AG04450 (cell line): ENCODE measurements at regions not wholly inside any gene's neighbourhood (a gene's known extent, or its start where the extent isn't known, plus 50 kb on each side); places are given as distances from the start of the nearest gene placed in this dataset.

Source experiments
- CTCF ChIA-PET: fragments of 300-600, 350-600 bp; formaldehyde crosslinking; extraction: SDS; loops from one replicate; lab custom pipeline; 2022; ENCODE audit warnings: antibody characterized with exemption, inconsistent platforms; lab: Charles Lee
- POLR2A ChIA-PET: fragments of 350-600 bp; formaldehyde crosslinking; extraction: SDS; loops from one replicate; lab custom pipeline; 2021; ENCODE audit warnings: antibody characterized with exemption, inconsistent platforms; lab: Yijun Ruan, JAX
- DNase-seq: peaks from one replicate; pipeline ENCODE4 v3.0.0-alpha.2; 2011; ENCODE audit warnings: low read depth, low spot score
- H3K27ac ChIP-seq: one replicate; pipeline ENCODE4 v1.5.1; 2012; ENCODE audit warnings: low read depth, low read length, control low read depth
- H3K27me3 ChIP-seq: one replicate; pipeline ENCODE4 v1.6.0; 2012; ENCODE audit warnings: low read length; ENCODE audit not compliant: control insufficient read depth, insufficient read depth
- H3K4me3 ChIP-seq: 2 replicates; pipeline ENCODE4 v1.5.1; 2011; ENCODE audit warnings: mild to moderate bottlenecking, low read depth, low read length, control low read depth
- H3K9me3 ChIP-seq: 2 replicates; pipeline ENCODE4 v1.5.1; 2012; ENCODE audit warnings: low read length; ENCODE audit not compliant: control insufficient read depth, insufficient read depth
- CTCF ChIP-seq: IDR thresholded peaks from 2 replicates; pipeline ENCODE4 v1.5.1; 2011; ENCODE audit warnings: low read depth, low read length, control low read depth, inconsistent platforms

GRCh38 chr12:114269153-114269552 lies 136.8 kb downstream of the TBX5 start:
- no peaks in the 10 kb centered on the region for H3K9me3 ChIP-seq
- H3K27ac ChIP-seq, result no peak overlapping the region
- peaks cover 15% of the 10 kb centered on the region for H3K27me3 ChIP-seq
- DNase-seq, result no peak
- ChIA-PET CTCF (no interaction called here), POLR2A (no interaction called here)
- H3K4me3 ChIP-seq, result no peak overlapping the region
- no peak for TF ChIP-seq CTCF

- CTCF ChIA-PET, result no interaction called here
- H3K27me3 ChIP-seq, result peaks cover 10% of the 10 kb centered on the region
Observed at GRCh38 chr12:114266536-114266935, 139.4 kb downstream of the TBX5 start.

GRCh38 chr12:114265036-114265435 lies 140.9 kb downstream of the TBX5 start:
- ChIA-PET POLR2A (no interaction called here), CTCF (no interaction called here)
- Histone ChIP-seq H3K9me3 (no peaks in the 10 kb centered on the region), H3K27me3 (peaks cover 9% of the 10 kb centered on the region), H3K27ac (no peak overlapping the region), H3K4me3 (no peak overlapping the region)
- DNase-seq, result no peak
- no peak for TF ChIP-seq CTCF

More at GRCh38 chr12:114266536-114266935, 139.4 kb downstream of the TBX5 start:
- Histone ChIP-seq H3K9me3 (no peaks in the 10 kb centered on the region), H3K4me3 (no peak overlapping the region), H3K27ac (no peak overlapping the region)
- POLR2A ChIA-PET, result no interaction called here
- TF ChIP-seq CTCF, result no peak
- no peak for DNase-seq

GRCh38 chr12:114263056-114263805 lies 142.7 kb downstream of the TBX5 start:
- ChIA-PET POLR2A (no interaction called here), CTCF (no interaction called here)
- H3K9me3 ChIP-seq, result no peaks in the 10 kb centered on the region
- no peak overlapping the region for H3K4me3 ChIP-seq
- H3K27me3 ChIP-seq, result peaks cover 6% of the 10 kb centered on the region
- no peak overlapping the region for H3K27ac ChIP-seq
- no peak for TF ChIP-seq CTCF
- DNase-seq, result no peak

GRCh38 chr12:114257687-114258086 lies 148.3 kb downstream of the TBX5 start:
- Histone ChIP-seq H3K9me3 (no peaks in the 10 kb centered on the region), H3K27me3 (no peaks in the 10 kb centered on the region), H3K27ac (no peak overlapping the region), H3K4me3 (no peak overlapping the region)
- TF ChIP-seq CTCF, result no peak
- ChIA-PET CTCF (no interaction called here), POLR2A (no interaction called here)
- no peak for DNase-seq
